HG02759 (cell line): ENCODE measurements at regions not wholly inside any gene's neighbourhood (a gene's known extent, or its start where the extent isn't known, plus 50 kb on each side); places are given as distances from the start of the nearest gene placed in this dataset.
"Not testable (repeated sequence)": the region's sequence is repeated elsewhere in the genome, so short reads cannot be mapped to it uniquely, and the experiment has no call there.

Source experiments
- ATAC-seq: cut with Tn5 transposase; IDR thresholded peaks from one replicate; pipeline ENCODE4 v1.9.1; 2021; ENCODE audit warnings: mild to moderate bottlenecking, moderate library complexity; ENCODE audit not compliant: unreplicated experiment

GRCh38 chr13:52931539-52932431 is 83.3 kb upstream of the PCDH8 start:
- no peak for ATAC-seq

GRCh38 chr13:52931131-52931530 is 82.7 kb upstream of the PCDH8 start:
- no peak for ATAC-seq

GRCh38 chr13:52929846-52930245 is 81.4 kb upstream of the PCDH8 start:
- no peak for ATAC-seq

- ATAC-seq = no peak
These were observed 78.5 kb upstream of the PCDH8 start for GRCh38 chr13:52926971-52927370.

- no peak for ATAC-seq
These were observed 77.4 kb upstream of the PCDH8 start for GRCh38 chr13:52925775-52926285.

- ATAC-seq = no peak
These were observed 76.8 kb upstream of the PCDH8 start for GRCh38 chr13:52925251-52925650.

- ATAC-seq = no peak
These were observed 76.1 kb upstream of the PCDH8 start for GRCh38 chr13:52924289-52925148.

- ATAC-seq = no peak
These were observed 74.5 kb upstream of the PCDH8 start for GRCh38 chr13:52922961-52923360.

- peak; percentile 95 for ATAC-seq
These were observed 72.8 kb upstream of the PCDH8 start for GRCh38 chr13:52921194-52921593.

- no peak for ATAC-seq
These were observed 68.1 kb upstream of the PCDH8 start for GRCh38 chr13:52916486-52916990.

GRCh38 chr13:52911340-52911739 is 62.9 kb upstream of the PCDH8 start:
- ATAC-seq = no peak

- ATAC-seq = not testable (repeated sequence)
These were observed 61.9 kb upstream of the PCDH8 start for GRCh38 chr13:52910318-52910717.

GRCh38 chr13:52906122-52906903 is 57.9 kb upstream of the PCDH8 start:
- no peak for ATAC-seq

- no peak for ATAC-seq
These were observed 57.3 kb upstream of the PCDH8 start for GRCh38 chr13:52905701-52906100.

GRCh38 chr13:52903320-52903719 is 54.9 kb upstream of the PCDH8 start:
- ATAC-seq = peak; percentile 94

GRCh38 chr13:52899206-52899605 is 50.8 kb upstream of the PCDH8 start:
- ATAC-seq = no peak
